ENCODE measurements at regions not wholly inside any gene's neighbourhood (a gene's known extent, or its start where the extent isn't known, plus 50 kb on each side); places are given as distances from the start of the nearest gene placed in this dataset.
"Not testable (repeated sequence)": the region's sequence is repeated elsewhere in the genome, so short reads cannot be mapped to it uniquely, and the experiment has no call there.

DNA sequence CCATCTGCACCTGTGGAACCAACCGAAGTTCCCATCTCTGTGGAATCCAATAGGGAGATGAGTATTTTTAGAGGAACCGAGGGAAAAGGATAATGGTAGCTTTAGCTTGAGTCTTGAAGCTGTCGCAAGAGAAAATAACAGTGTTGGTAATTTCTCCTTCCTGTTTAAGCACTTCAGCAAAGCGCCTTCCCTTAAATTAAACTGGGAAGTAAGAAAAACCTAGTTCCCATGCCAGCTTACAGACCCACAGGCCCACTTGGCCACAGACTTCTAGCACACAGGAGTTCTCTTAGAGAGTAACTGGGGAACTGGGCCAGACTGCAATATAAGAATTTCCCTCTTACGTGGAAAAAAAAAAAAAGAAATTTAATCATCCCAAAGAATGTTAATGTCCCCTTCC, 223.8 kb downstream of the EFCAB11 start:
- H3F3A ChIP-seq (replicated peaks; ENCODE audit: insufficient read depth), result no peaks in the 10 kb centered on the region
- DNase-seq, result no peak
- no peaks in the 10 kb centered on the region for H3K9me3 ChIP-seq
- H3K9me2 ChIP-seq, result no peaks in the 10 kb centered on the region
- H3K79me2 ChIP-seq (ENCODE audit: insufficient read depth), result no peaks in the 10 kb centered on the region
- H3K4me1 ChIP-seq (ENCODE audit: control insufficient read depth in 1 of 2, insufficient read depth in 2 of 2, low read depth in 1 of 2, low read length in 1 of 2), result no peaks in the 10 kb centered on the region
- H3K27me3 ChIP-seq (ENCODE audit: insufficient read depth), result no peaks in the 10 kb centered on the region
- no peaks in the 10 kb centered on the region for H3K36me3 ChIP-seq (replicated peaks in 1 of 2; ENCODE audit: control insufficient read depth in 1 of 2, insufficient read depth in 2 of 2, low read length in 1 of 2)
- CTCF ChIA-PET, result no interaction called here
- 56% methylated on average over 5 of the region's 5 CpGs for WGBS (ENCODE audit: low lambda C conversion rate)
- no peak overlapping the region for H3K9ac ChIP-seq
- TF ChIP-seq MXI1 (IDR thresholded peaks at IDR 0.05; ENCODE audit: low read depth, low read length) (no peak), SMC3 (IDR thresholded peaks at IDR 0.05; ENCODE audit: low read depth, low read length) (no peak), FOXJ3 (CRISPR knock-in tag; IDR thresholded peaks at IDR 0.05) (no peak), TEAD4 (IDR thresholded peaks at IDR 0.05; ENCODE audit: borderline replicate concordance, insufficient read depth) (no peak), MAX (IDR thresholded peaks at IDR 0.05; ENCODE audit: low read depth) (no peak), NFIC (IDR thresholded peaks at IDR 0.05; ENCODE audit: borderline replicate concordance) (no peak), ELF1 (IDR thresholded peaks at IDR 0.05) (no peak), FOXM1 (IDR thresholded peaks at IDR 0.05; ENCODE audit: low read depth) (no peak)
- TF ChIP-seq, protein P1, sequence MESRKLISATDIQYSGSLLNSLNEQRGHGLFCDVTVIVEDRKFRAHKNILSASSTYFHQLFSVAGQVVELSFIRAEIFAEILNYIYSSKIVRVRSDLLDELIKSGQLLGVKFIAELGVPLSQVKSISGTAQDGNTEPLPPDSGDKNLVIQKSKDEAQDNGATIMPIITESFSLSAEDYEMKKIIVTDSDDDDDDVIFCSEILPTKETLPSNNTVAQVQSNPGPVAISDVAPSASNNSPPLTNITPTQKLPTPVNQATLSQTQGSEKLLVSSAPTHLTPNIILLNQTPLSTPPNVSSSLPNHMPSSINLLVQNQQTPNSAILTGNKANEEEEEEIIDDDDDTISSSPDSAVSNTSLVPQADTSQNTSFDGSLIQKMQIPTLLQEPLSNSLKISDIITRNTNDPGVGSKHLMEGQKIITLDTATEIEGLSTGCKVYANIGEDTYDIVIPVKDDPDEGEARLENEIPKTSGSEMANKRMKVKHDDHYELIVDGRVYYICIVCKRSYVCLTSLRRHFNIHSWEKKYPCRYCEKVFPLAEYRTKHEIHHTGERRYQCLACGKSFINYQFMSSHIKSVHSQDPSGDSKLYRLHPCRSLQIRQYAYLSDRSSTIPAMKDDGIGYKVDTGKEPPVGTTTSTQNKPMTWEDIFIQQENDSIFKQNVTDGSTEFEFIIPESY (IDR thresholded peaks at IDR 0.05; ENCODE audit: borderline replicate concordance, low read depth), result no peak
- TF ChIP-seq, protein P2, sequence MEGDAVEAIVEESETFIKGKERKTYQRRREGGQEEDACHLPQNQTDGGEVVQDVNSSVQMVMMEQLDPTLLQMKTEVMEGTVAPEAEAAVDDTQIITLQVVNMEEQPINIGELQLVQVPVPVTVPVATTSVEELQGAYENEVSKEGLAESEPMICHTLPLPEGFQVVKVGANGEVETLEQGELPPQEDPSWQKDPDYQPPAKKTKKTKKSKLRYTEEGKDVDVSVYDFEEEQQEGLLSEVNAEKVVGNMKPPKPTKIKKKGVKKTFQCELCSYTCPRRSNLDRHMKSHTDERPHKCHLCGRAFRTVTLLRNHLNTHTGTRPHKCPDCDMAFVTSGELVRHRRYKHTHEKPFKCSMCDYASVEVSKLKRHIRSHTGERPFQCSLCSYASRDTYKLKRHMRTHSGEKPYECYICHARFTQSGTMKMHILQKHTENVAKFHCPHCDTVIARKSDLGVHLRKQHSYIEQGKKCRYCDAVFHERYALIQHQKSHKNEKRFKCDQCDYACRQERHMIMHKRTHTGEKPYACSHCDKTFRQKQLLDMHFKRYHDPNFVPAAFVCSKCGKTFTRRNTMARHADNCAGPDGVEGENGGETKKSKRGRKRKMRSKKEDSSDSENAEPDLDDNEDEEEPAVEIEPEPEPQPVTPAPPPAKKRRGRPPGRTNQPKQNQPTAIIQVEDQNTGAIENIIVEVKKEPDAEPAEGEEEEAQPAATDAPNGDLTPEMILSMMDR (IDR thresholded peaks at IDR 0.05), result no peak
- H3K4me3 ChIP-seq (ENCODE audit: low read depth in 2 of 2, low read length in 1 of 2), result no peak overlapping the region
- no peak overlapping the region for H3K4me2 ChIP-seq
- no peaks in the 10 kb centered on the region for H4K20me1 ChIP-seq (ENCODE audit: insufficient read depth)
- no peak overlapping the region for H2AFZ ChIP-seq (ENCODE audit: low read depth)
- H3K27ac ChIP-seq (ENCODE audit: low read depth in 2 of 2, low read length in 1 of 2), result no peak overlapping the region
- POLR2A ChIA-PET, result no interaction called here

DNA sequence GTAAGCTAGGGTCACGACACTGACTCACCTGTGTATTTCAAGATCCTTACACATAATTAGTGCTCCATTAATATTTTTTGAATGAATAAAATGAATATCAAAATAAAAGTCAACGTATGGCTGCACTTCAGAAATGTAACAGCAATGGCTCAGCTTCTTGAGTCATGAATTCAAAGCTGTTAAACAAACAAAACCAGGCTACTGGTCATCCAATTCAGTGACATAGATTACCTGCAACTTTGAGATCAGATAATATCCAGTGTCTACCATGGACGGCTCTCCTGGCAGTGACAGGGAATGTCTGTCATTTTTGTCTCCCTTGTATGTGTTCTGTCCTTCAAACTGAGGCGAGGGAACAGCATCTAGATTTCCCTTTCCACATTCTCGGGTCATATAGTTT, 225.6 kb downstream of the EFCAB11 start:
- H4K20me1 ChIP-seq (ENCODE audit: insufficient read depth), result no peaks in the 10 kb centered on the region
- H2AFZ ChIP-seq (ENCODE audit: low read depth), result no peak overlapping the region
- H3K27ac ChIP-seq (ENCODE audit: low read depth in 2 of 2, low read length in 1 of 2), result no peak overlapping the region
- no peaks in the 10 kb centered on the region for H3K79me2 ChIP-seq (ENCODE audit: insufficient read depth)
- no peaks in the 10 kb centered on the region for H3K9me2 ChIP-seq
- ChIA-PET POLR2A (no interaction called here), CTCF (interaction anchor here (0.8 kb wide), 1 partner anchor 18 kb away, joined by 3 read pairs; no protein-coding TSS in a partner anchor)
- no peaks in the 10 kb centered on the region; a peak in 1 of 4 replicates for H3K4me1 ChIP-seq (ENCODE audit: control insufficient read depth in 1 of 2, insufficient read depth in 2 of 2, low read depth in 1 of 2, low read length in 1 of 2)
- no peak overlapping the region for H3K4me2 ChIP-seq
- no peaks in the 10 kb centered on the region for H3K36me3 ChIP-seq (replicated peaks in 1 of 2; ENCODE audit: control insufficient read depth in 1 of 2, insufficient read depth in 2 of 2, low read length in 1 of 2)
- DNase-seq, result no peak
- WGBS (ENCODE audit: low lambda C conversion rate), result 63% methylated on average over 5 of the region's 5 CpGs
- H3K9me3 ChIP-seq, result no peaks in the 10 kb centered on the region
- TF ChIP-seq RCOR1 (IDR thresholded peaks at IDR 0.05; ENCODE audit: low read length) (no peak), TCF12 (IDR thresholded peaks at IDR 0.05) (no peak), TAF1 (IDR thresholded peaks at IDR 0.05; ENCODE audit: borderline replicate concordance, low read depth, low read length) (no peak), TEAD4 (IDR thresholded peaks at IDR 0.05; ENCODE audit: borderline replicate concordance, insufficient read depth) (no peak), SIN3A (IDR thresholded peaks at IDR 0.05; ENCODE audit: borderline replicate concordance, low read depth, low read length) (no peak), EZH2phosphoT487 (IDR thresholded peaks at IDR 0.05; ENCODE audit: borderline replicate concordance, low read depth) (no peak), RXRA (IDR thresholded peaks at IDR 0.05; ENCODE audit: borderline replicate concordance, low read depth) (no peak), NFIC (IDR thresholded peaks at IDR 0.05; ENCODE audit: borderline replicate concordance) (no peak), JUND (IDR thresholded peaks at IDR 0.05) (no peak), CHD2 (IDR thresholded peaks at IDR 0.05; ENCODE audit: low read length, partially characterized antibody) (no peak), FOXM1 (IDR thresholded peaks at IDR 0.05; ENCODE audit: low read depth) (no peak)
- no peaks in the 10 kb centered on the region for H3K27me3 ChIP-seq (ENCODE audit: insufficient read depth)
- H3K4me3 ChIP-seq (ENCODE audit: low read depth in 2 of 2, low read length in 1 of 2), result no peak overlapping the region
- no peaks in the 10 kb centered on the region for H3F3A ChIP-seq (replicated peaks; ENCODE audit: insufficient read depth)
- no peak overlapping the region for H3K9ac ChIP-seq

- H3K9me3 ChIP-seq; H3K36me3 ChIP-seq (replicated peaks in 1 of 2; ENCODE audit: control insufficient read depth in 1 of 2, insufficient read depth in 2 of 2, low read length in 1 of 2); DNase-seq; H3F3A ChIP-seq (replicated peaks; ENCODE audit: insufficient read depth); H3K27me3 ChIP-seq (ENCODE audit: insufficient read depth); H3K4me2 ChIP-seq; CTCF ChIA-PET; H3K9me2 ChIP-seq; H3K9ac ChIP-seq; POLR2A ChIA-PET; H4K20me1 ChIP-seq (ENCODE audit: insufficient read depth); H3K4me3 ChIP-seq (ENCODE audit: low read depth in 2 of 2, low read length in 1 of 2); H2AFZ ChIP-seq (ENCODE audit: low read depth); H3K4me1 ChIP-seq (ENCODE audit: control insufficient read depth in 1 of 2, insufficient read depth in 2 of 2, low read depth in 1 of 2, low read length in 1 of 2); H3K27ac ChIP-seq (ENCODE audit: low read depth in 2 of 2, low read length in 1 of 2); H3K79me2 ChIP-seq (ENCODE audit: insufficient read depth): not testable (repeated sequence)
- WGBS (ENCODE audit: low lambda C conversion rate), result 39% methylated on average over 6 of the region's 6 CpGs
Measured at GRCh38 chr14:89726226-89726625, 228.3 kb downstream of the EFCAB11 start.
